Astrocyte (in vitro differentiated cells and primary cell): ENCODE measurements at regions not wholly inside any gene's neighbourhood (a gene's known extent, or its start where the extent isn't known, plus 50 kb on each side); places are given as distances from the start of the nearest gene placed in this dataset.

Experiments used
- EZH2 ChIP-seq: IDR thresholded peaks from 2 replicates; pipeline ENCODE4 v1.6.1; 2012; ENCODE audit warnings: mild to moderate bottlenecking, low read length, inconsistent platforms; ENCODE audit not compliant: insufficient read depth
- TF ChIP-seq, protein P1 (sequence below): IDR thresholded peaks from 2 replicates; pipeline ENCODE4 v1.5.1; 2011; ENCODE audit warnings: low read depth, mild to moderate bottlenecking, inconsistent platforms, low read length, moderate library complexity; ENCODE audit not compliant: insufficient read depth

DNA sequence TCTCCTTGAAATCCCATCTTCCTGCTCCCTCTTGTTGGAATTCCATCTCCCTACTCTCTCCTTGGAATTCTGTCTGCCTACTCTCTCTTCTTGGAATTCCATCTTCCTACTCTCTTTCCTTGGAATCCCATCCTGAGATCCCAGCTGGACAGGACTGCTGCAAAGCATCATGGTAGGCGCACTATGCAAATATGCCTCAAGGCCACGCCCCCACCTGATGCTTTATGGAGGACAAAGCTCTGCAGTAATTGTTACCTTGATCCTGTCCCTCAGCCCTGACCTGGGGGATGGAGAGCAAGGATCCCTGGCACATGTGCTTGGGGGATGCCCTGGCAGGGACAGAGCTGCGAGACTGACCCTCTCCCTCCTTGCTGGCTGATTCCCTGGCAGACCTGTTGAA is 185.6 kb downstream of the TBX5 start:
- no peak for TF ChIP-seq EZH2
- TF ChIP-seq, protein P1, sequence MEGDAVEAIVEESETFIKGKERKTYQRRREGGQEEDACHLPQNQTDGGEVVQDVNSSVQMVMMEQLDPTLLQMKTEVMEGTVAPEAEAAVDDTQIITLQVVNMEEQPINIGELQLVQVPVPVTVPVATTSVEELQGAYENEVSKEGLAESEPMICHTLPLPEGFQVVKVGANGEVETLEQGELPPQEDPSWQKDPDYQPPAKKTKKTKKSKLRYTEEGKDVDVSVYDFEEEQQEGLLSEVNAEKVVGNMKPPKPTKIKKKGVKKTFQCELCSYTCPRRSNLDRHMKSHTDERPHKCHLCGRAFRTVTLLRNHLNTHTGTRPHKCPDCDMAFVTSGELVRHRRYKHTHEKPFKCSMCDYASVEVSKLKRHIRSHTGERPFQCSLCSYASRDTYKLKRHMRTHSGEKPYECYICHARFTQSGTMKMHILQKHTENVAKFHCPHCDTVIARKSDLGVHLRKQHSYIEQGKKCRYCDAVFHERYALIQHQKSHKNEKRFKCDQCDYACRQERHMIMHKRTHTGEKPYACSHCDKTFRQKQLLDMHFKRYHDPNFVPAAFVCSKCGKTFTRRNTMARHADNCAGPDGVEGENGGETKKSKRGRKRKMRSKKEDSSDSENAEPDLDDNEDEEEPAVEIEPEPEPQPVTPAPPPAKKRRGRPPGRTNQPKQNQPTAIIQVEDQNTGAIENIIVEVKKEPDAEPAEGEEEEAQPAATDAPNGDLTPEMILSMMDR = no peak
